ENCODE measurements at regions not wholly inside any gene's neighbourhood (a gene's known extent, or its start where the extent isn't known, plus 50 kb on each side); places are given as distances from the start of the nearest gene placed in this dataset.
A peak's percentile ranks its signal among the peaks of the same experiment; 100 is the strongest.

DNA sequence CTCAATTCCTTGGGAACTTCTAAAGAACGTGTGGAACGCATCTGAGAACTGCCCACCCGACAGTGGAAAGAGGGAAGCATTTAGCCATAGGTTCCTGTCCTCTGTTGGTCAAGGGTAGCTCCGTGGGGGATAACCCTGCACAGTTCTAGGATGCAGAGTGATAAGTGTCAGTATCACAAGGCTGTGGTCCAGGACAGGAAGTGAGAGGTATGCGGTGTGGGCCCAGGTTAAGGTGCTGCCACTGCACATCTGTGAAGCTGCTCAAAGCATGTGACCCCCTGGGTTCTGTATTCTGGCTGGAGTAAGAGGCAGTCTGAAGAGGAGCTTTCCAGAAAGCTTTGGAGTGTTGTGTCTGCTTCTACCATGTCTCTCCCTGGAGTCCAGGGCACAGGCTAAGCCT, 51.7 kb upstream of the HES1 start:
- Mint-ChIP-seq H3K27ac (no peak overlapping the region), H3K27me3 (ENCODE audit: low read depth) (peaks cover 17% of the 10 kb centered on the region), H3K36me3 (ENCODE audit: insufficient read depth in 2 of 2) (no peaks in the 10 kb centered on the region), H3K9me3 (no peaks in the 10 kb centered on the region), H3K4me3 (no peak overlapping the region), H3K4me1 (ENCODE audit: low read depth) (peaks cover 10% of the 10 kb centered on the region)
- DNase-seq: peak; percentile 35 to 52
- ATAC-seq (replicated peaks in 1 of 2): peak; percentile 87 to 89

All from activated T-cell treated with anti-CD3 and anti-CD28 coated beads, Interleukin-2, amount 50 U/mL, for 72 hours (primary cell).